Uterus (tissue), 3 donors: ENCODE measurements at regions not wholly inside any gene's neighbourhood (a gene's known extent, or its start where the extent isn't known, plus 50 kb on each side); places are given as distances from the start of the nearest gene placed in this dataset.
"Not testable (repeated sequence)": the region's sequence is repeated elsewhere in the genome, so short reads cannot be mapped to it uniquely, and the experiment has no call there.

Experiments used
- DNase-seq, 2 donors: peaks; one replicate each; pipeline ENCODE4 v3.0.0-alpha.2; 2019 to 2020
- H3K27ac ChIP-seq, 2 donors: fragments of 200-600 bp; sonication (generic); 1 replicate in 1 of 2; 2 replicates in 1 of 2; pipeline ENCODE4 v1.5.1; 2016 to 2018
- H3K27me3 ChIP-seq, 2 donors: fragments of 200-600 bp; sonication (generic); one replicate each; pipeline ENCODE4 v1.5.1; 2018 to 2019; ENCODE audit warnings: control low read depth in 1 of 2
- H3K36me3 ChIP-seq, 2 donors: fragments of 200-600 bp; sonication (generic); one replicate each; pipeline ENCODE4 v1.5.1; 2019; ENCODE audit warnings: control low read depth in 1 of 2
- H3K4me1 ChIP-seq, 2 donors: fragments of 200-600 bp; sonication (generic); one replicate each; pipeline ENCODE4 v1.5.1; 2018 to 2019; ENCODE audit warnings: control low read depth in 1 of 2
- H3K4me3 ChIP-seq, 2 donors: fragments of 200-600 bp; sonication (generic); 1 replicate in 1 of 2; 2 replicates in 1 of 2; pipeline ENCODE4 v1.5.1; 2018 to 2019; ENCODE audit warnings: mild to moderate bottlenecking in 1 of 2
- H3K9me3 ChIP-seq, 2 donors: fragments of 200-600 bp; sonication (generic); one replicate each; pipeline ENCODE4 v1.5.1; 2019; ENCODE audit warnings: control low read depth in 1 of 2
- intact Hi-C: fragments of 100-400 bp; cut with DNase I; formaldehyde crosslinking; loops from one replicate; pipeline ENCODE4 v1.15.1; 2023; ENCODE audit warnings: low total_unique reads
- donor health status: DM: yes; HTN: yes; CAD: no.

- intact Hi-C loops, DNase-seq, H3K27ac ChIP-seq, H3K4me1 ChIP-seq, H3K36me3 ChIP-seq, H3K4me3 ChIP-seq, H3K9me3 ChIP-seq, H3K27me3 ChIP-seq: not testable (repeated sequence)
Measured at GRCh38 chr6:58008001-58008335, 690.5 kb downstream of the PRIM2 start.

DNA sequence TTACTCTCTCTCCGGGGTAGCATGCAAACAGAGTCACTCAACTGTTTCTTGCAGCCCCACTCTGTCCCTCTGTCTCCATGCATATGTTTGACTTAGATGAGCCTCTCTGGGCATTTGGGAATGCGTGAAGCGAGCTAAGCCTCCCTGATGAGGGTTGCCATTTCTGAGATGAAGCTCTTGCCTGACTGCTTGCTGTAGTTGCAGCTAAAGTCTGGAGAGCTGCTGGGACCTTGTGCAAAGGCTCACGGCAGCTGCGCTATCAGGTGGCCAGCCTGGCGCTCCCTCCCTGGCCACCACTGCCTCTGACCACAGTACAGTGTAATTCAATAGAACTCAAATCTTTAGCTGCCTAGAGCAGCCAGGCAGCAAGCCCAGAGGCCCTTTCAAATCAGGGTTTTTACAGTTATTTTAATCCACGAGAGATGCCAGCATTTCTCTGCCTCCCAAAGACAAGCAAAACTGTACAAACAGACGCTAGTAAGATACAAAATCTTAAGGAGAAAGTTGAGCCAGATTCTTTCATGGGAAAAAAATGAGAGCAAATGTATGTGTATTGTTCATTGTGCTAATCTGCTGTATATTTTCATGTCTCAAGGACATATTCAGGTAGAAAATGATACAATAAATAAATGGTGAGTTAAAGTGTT is 694.6 kb downstream of the PRIM2 start:
- H3K4me3 ChIP-seq, intact Hi-C loops, H3K4me1 ChIP-seq, DNase-seq, H3K9me3 ChIP-seq, H3K36me3 ChIP-seq, H3K27me3 ChIP-seq, H3K27ac ChIP-seq: not testable (repeated sequence)

DNA sequence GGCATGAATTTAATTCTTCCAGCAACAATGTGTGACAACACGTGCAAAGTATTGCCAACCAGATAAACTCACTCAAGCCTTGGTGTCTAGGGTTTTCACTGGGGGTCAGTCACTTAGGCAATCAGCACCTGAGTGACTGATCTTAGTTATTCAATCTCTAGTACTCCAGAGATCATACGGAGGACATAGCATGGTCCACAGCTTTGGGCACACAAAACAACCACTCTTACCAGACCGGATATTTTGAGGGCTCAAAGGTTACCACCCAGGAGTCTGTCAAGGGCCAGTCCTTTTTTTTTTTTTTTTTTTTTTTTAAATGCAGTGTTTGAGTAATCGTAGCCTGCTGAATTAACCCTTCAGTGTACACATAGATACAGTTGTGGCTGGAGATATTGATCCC is 699.2 kb downstream of the PRIM2 start:
- DNase-seq, H3K27me3 ChIP-seq, H3K4me3 ChIP-seq, H3K9me3 ChIP-seq, H3K27ac ChIP-seq, intact Hi-C loops, H3K4me1 ChIP-seq, H3K36me3 ChIP-seq: not testable (repeated sequence)

DNA sequence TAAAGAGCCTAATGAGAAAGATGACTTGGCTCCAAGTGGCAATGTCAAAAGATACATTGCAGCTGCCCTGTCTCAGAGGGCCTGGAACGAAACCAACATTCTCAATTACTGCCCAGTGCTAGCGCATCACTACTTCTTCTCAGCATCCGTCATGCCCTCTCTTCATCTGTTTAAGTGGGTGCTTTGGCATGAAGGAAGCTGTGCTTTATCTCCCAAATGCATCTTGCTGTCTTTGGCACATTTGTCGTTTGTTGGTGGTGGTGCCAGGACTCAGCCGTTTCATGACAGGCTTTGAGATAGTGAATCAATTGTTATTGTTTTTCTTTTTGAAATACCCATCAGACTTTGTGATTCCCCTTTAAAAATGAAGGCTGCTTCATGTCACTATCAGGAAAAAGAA is 710.8 kb downstream of the PRIM2 start:
- H3K27ac ChIP-seq, H3K27me3 ChIP-seq, DNase-seq, H3K4me1 ChIP-seq, intact Hi-C loops, H3K36me3 ChIP-seq, H3K4me3 ChIP-seq, H3K9me3 ChIP-seq: not testable (repeated sequence)

DNA sequence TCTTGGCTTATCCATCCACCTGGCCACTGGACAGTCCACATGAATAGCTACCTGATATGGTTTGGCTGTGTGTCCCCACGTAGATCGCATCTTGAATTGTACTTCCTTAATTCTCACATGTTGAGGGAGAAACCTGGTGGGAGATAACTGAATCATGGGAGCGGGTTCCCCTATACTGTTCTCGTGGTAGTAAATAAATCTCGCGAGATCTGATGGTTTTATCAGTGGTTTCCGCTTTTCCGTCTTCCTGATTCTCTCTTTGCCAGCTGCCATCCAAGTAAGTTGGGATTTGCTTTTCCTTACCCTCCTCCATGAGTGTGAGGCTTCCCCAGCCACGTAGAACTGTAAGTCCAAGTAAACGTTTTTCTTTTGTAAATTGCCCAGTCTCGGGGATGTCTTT is 720.8 kb downstream of the PRIM2 start:
- H3K9me3 ChIP-seq, H3K27me3 ChIP-seq, H3K27ac ChIP-seq, intact Hi-C loops, H3K4me3 ChIP-seq, H3K36me3 ChIP-seq, H3K4me1 ChIP-seq, DNase-seq: not testable (repeated sequence)

DNA sequence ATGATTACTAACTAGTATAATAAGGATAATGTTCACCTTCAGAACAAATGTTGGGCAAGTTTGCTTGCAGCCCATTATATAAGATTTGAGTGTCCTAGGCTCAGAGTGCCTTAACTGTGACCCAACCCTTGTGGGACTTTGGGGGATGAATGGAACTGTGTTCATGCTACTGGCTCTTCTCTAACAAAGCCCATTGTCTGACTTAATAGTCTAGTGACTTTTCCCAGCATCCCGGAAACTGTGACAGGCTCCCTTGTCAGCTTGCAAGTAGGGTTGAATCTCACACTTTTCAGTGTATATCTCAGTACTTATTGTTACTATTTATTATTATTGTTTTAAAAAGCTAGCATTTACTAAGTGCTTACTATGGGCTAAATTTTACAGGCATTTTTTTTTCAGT is 729.2 kb downstream of the PRIM2 start:
- H3K4me3 ChIP-seq, H3K9me3 ChIP-seq, H3K27ac ChIP-seq, intact Hi-C loops, H3K36me3 ChIP-seq, H3K4me1 ChIP-seq, H3K27me3 ChIP-seq, DNase-seq: not testable (repeated sequence)

GRCh38 chr6:58047389-58047788 is 730.0 kb downstream of the PRIM2 start:
- H3K27me3 ChIP-seq, H3K36me3 ChIP-seq, intact Hi-C loops, DNase-seq, H3K9me3 ChIP-seq, H3K4me3 ChIP-seq, H3K4me1 ChIP-seq, H3K27ac ChIP-seq: not testable (repeated sequence)

- DNase-seq, H3K27me3 ChIP-seq, H3K4me3 ChIP-seq, H3K27ac ChIP-seq, H3K4me1 ChIP-seq, intact Hi-C loops, H3K9me3 ChIP-seq, H3K36me3 ChIP-seq: not testable (repeated sequence)
Measured at GRCh38 chr6:58047865-58048264, 730.4 kb downstream of the PRIM2 start.

- DNase-seq, H3K9me3 ChIP-seq, H3K27me3 ChIP-seq, H3K4me3 ChIP-seq, intact Hi-C loops, H3K36me3 ChIP-seq, H3K27ac ChIP-seq, H3K4me1 ChIP-seq: not testable (repeated sequence)
Measured at GRCh38 chr6:58055465-58056176, 738.2 kb downstream of the PRIM2 start.

- H3K4me1 ChIP-seq, H3K36me3 ChIP-seq, H3K27ac ChIP-seq, H3K4me3 ChIP-seq, intact Hi-C loops, H3K9me3 ChIP-seq, DNase-seq, H3K27me3 ChIP-seq: not testable (repeated sequence)
Measured at GRCh38 chr6:58059701-58060100, 742.3 kb downstream of the PRIM2 start.

DNA sequence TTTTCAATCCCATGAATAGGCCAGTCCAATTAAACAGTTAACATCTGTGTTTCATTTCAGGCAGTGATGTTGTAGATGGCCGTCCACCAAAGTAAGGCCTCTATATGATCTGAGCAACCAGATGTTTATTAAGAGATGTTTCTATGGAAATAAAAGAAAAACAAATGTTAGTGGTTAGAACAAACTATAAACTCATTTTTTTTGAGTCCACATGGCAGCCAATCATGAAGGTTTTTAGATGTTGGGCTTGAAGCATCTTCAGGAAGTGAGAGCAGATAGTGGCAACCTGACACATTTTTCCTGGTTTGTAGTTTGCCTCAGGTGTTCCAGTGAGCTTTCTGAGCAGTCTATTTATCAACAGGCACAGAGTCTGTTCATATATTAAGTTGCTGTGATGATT is 746.1 kb downstream of the PRIM2 start:
- H3K9me3 ChIP-seq, DNase-seq, H3K4me1 ChIP-seq, H3K4me3 ChIP-seq, H3K27ac ChIP-seq, H3K27me3 ChIP-seq, intact Hi-C loops, H3K36me3 ChIP-seq: not testable (repeated sequence)

DNA sequence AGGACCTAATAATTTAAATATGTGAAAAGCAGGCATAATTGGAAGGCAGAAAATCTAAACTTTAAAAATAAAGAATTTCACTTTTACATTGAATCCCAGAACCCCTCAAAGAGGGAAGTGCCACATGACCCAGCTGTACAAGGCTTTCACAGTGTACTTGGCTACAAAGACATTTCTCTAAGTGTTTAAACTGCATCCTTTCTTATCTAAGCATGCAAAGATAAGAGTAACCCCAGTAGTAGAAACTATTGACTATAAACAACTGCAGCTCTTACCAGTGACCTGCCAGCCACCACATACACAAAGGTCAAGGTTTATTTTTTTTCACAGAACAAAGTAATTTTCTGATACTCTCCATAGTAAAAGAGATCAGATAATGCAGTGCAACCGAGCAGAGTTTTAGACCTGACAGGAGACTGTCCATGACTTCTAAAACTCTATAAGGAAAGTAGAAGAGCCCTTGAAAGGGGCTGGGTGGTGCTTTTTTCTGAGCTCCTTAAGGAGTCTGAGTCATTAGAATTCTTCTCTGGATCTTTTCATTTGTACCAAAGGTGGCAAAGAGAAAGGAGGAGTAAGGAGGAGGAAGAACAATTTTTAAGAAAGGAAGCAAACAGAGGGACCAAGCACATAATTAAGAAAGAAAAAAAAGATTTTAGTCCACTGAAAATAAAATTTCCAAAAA is 750.6 kb downstream of the PRIM2 start:
- H3K4me1 ChIP-seq, H3K4me3 ChIP-seq, H3K36me3 ChIP-seq, intact Hi-C loops, H3K9me3 ChIP-seq, DNase-seq, H3K27me3 ChIP-seq, H3K27ac ChIP-seq: not testable (repeated sequence)
